ENCODE measurements at regions not wholly inside any gene's neighbourhood (a gene's known extent, or its start where the extent isn't known, plus 50 kb on each side); places are given as distances from the start of the nearest gene placed in this dataset.

DNA sequence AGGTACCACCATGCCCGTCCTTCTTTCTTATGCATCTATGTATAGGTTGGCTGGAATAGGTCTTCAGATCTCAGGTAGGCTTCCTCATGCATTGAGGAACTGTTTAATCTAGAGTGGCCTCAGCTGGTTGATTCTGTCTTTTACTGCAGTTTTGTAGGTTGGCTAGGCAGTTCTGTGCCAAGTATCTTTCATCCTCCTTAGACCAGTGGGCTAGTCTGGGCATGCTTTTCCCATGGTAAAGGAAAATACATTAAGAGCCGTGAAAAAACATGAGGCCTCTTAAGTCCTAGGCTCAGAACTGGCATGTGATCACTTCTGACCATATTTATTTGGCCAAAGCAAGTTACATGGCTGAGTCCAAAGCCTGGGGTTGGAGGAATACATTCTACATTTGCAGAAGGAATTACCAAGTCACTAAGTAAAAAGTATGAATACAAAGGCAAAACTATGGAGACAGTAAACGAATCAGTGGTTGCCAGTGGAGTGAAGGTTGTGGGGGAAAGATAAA is 137.3 kb downstream of the WIF1 start:
- TF ChIP-seq, protein P1, sequence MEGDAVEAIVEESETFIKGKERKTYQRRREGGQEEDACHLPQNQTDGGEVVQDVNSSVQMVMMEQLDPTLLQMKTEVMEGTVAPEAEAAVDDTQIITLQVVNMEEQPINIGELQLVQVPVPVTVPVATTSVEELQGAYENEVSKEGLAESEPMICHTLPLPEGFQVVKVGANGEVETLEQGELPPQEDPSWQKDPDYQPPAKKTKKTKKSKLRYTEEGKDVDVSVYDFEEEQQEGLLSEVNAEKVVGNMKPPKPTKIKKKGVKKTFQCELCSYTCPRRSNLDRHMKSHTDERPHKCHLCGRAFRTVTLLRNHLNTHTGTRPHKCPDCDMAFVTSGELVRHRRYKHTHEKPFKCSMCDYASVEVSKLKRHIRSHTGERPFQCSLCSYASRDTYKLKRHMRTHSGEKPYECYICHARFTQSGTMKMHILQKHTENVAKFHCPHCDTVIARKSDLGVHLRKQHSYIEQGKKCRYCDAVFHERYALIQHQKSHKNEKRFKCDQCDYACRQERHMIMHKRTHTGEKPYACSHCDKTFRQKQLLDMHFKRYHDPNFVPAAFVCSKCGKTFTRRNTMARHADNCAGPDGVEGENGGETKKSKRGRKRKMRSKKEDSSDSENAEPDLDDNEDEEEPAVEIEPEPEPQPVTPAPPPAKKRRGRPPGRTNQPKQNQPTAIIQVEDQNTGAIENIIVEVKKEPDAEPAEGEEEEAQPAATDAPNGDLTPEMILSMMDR (IDR thresholded peaks at IDR 0.05; ENCODE audit: poor library complexity) = no peak
- TF ChIP-seq EZH2 (IDR thresholded peaks at IDR 0.05; ENCODE audit: borderline replicate concordance) = no peak

Data from hepatocyte (in vitro differentiated cells).